OCI-LY1 (cell line): ENCODE measurements at regions not wholly inside any gene's neighbourhood (a gene's known extent, or its start where the extent isn't known, plus 50 kb on each side); places are given as distances from the start of the nearest gene placed in this dataset.

Experiments
- H2AFZ ChIP-seq: fragments of 200-600 bp; sonication (generic), shearing (Covaris generic); 2 replicates; pipeline ENCODE4 v1.6.0; 2014; ENCODE audit warnings: antibody characterized with exemption, mild to moderate bottlenecking, low read length
- H3F3A ChIP-seq: fragments of 200-600 bp; sonication (generic), shearing (Covaris generic); 2 replicates; pipeline ENCODE4 v1.6.0; 2014; ENCODE audit warnings: mild to moderate bottlenecking, antibody characterized with exemption, low read length, moderate library complexity; ENCODE audit not compliant: insufficient read depth
- H3K27ac ChIP-seq: fragments of 200-600 bp; sonication (generic); 2 replicates; pipeline ENCODE4 v1.5.1; 2014; ENCODE audit warnings: low read length, mixed run types, mild to moderate bottlenecking, low read depth; ENCODE audit not compliant: poor library complexity, severe bottlenecking
- H3K27me3 ChIP-seq: fragments of 200-600 bp; sonication (generic); 2 replicates; pipeline ENCODE4 v1.6.0; 2014; ENCODE audit warnings: antibody characterized with exemption, mild to moderate bottlenecking, low read length, moderate library complexity; ENCODE audit not compliant: insufficient read depth
- H3K36me3 ChIP-seq: fragments of 200-600 bp; sonication (generic); 2 replicates; pipeline ENCODE4 v1.6.1; 2014; ENCODE audit warnings: mild to moderate bottlenecking, antibody characterized with exemption, low read length, moderate library complexity, mixed read lengths; ENCODE audit not compliant: insufficient read depth
- H3K4me1 ChIP-seq: fragments of 200-600 bp; sonication (generic); 2 replicates; pipeline ENCODE4 v1.5.1; 2014; ENCODE audit warnings: mild to moderate bottlenecking, low read length, moderate library complexity; ENCODE audit not compliant: insufficient read depth, severe bottlenecking
- H3K4me2 ChIP-seq: fragments of 200-600 bp; sonication (generic), shearing (Covaris generic); 2 replicates; pipeline ENCODE4 v1.6.1; 2014; ENCODE audit warnings: low read length
- H3K4me3 ChIP-seq: fragments of 200-600 bp; sonication (generic); 2 replicates; pipeline ENCODE4 v1.5.1; 2014; ENCODE audit warnings: low read length, low read depth, mild to moderate bottlenecking, mixed read lengths; ENCODE audit not compliant: poor library complexity, severe bottlenecking
- H3K79me2 ChIP-seq: fragments of 200-600 bp; shearing (Covaris generic); 2 replicates; pipeline ENCODE4 v1.6.1; 2016; ENCODE audit warnings: mixed run types, low read length, mixed read lengths; ENCODE audit not compliant: insufficient read depth
- H3K9ac ChIP-seq: fragments of 200-600 bp; sonication (generic), shearing (Covaris generic); 2 replicates; pipeline ENCODE4 v1.6.1; 2014; ENCODE audit warnings: mild to moderate bottlenecking, low read length, mixed read lengths
- H3K9me2 ChIP-seq: fragments of 200-600 bp; sonication (generic), shearing (Covaris generic); 2 replicates; pipeline ENCODE4 v1.6.1; 2014; ENCODE audit warnings: low read depth, mild to moderate bottlenecking, low read length, mixed read lengths
- H3K9me3 ChIP-seq: fragments of 200-600 bp; shearing (Covaris generic); 2 replicates; pipeline ENCODE4 v1.6.1; 2014; ENCODE audit warnings: low read length, mixed read lengths
- H4K20me1 ChIP-seq: fragments of 200-600 bp; sonication (generic), shearing (Covaris generic); 2 replicates; pipeline ENCODE4 v1.6.0; 2016; ENCODE audit warnings: mild to moderate bottlenecking, low read length; ENCODE audit not compliant: insufficient read depth
- EZH2 ChIP-seq: fragments of 200-600 bp; sonication (generic), shearing (Covaris generic); IDR thresholded peaks from 2 replicates; pipeline ENCODE4 v1.8.0; 2017; ENCODE audit warnings: borderline replicate concordance, mixed run types, mild to moderate bottlenecking, antibody characterized with exemption, low read length, moderate library complexity, mixed read lengths
- TF ChIP-seq, protein P1 (sequence below): fragments of 200-600 bp; sonication (generic), shearing (Covaris generic); IDR thresholded peaks from 2 replicates; pipeline ENCODE4 v1.5.1; 2017; ENCODE audit warnings: mild to moderate bottlenecking, antibody characterized with exemption, low read length, moderate library complexity, mixed read lengths

DNA sequence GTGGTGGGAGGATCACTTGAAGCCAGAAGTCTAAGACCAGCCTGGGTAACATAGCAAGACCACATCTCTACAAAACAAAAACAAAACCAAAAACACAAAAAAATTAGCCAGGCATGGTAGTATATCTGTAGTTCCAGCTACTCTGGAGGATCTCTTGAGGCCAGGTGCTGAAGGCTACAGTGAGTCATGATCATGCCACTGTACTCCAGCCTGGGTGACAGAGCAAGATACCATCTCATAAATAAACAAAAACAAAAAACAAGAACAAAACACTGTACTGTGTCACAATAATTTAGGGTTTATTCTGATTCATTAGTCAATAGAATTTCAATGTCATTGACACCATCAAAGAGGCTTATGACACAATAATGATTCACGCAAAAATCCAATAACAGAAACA is 1121.7 kb upstream of the MAP3K7 start:
- no peaks in the 10 kb centered on the region for H4K20me1 ChIP-seq
- no peaks in the 10 kb centered on the region for H3K36me3 ChIP-seq
- H3F3A ChIP-seq, result no peaks in the 10 kb centered on the region
- no peaks in the 10 kb centered on the region for H3K79me2 ChIP-seq
- no peak overlapping the region for H3K27ac ChIP-seq
- no peaks in the 10 kb centered on the region for H3K9me2 ChIP-seq
- no peak overlapping the region for H3K4me2 ChIP-seq
- no peak overlapping the region for H3K4me3 ChIP-seq
- no peak overlapping the region for H3K9ac ChIP-seq
- no peaks in the 10 kb centered on the region for H3K9me3 ChIP-seq
- H3K4me1 ChIP-seq, result no peaks in the 10 kb centered on the region
- no peaks in the 10 kb centered on the region for H3K27me3 ChIP-seq
- no peak overlapping the region for H2AFZ ChIP-seq
- TF ChIP-seq, protein P1, sequence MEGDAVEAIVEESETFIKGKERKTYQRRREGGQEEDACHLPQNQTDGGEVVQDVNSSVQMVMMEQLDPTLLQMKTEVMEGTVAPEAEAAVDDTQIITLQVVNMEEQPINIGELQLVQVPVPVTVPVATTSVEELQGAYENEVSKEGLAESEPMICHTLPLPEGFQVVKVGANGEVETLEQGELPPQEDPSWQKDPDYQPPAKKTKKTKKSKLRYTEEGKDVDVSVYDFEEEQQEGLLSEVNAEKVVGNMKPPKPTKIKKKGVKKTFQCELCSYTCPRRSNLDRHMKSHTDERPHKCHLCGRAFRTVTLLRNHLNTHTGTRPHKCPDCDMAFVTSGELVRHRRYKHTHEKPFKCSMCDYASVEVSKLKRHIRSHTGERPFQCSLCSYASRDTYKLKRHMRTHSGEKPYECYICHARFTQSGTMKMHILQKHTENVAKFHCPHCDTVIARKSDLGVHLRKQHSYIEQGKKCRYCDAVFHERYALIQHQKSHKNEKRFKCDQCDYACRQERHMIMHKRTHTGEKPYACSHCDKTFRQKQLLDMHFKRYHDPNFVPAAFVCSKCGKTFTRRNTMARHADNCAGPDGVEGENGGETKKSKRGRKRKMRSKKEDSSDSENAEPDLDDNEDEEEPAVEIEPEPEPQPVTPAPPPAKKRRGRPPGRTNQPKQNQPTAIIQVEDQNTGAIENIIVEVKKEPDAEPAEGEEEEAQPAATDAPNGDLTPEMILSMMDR, result no peak
- TF ChIP-seq EZH2, result no peak

DNA sequence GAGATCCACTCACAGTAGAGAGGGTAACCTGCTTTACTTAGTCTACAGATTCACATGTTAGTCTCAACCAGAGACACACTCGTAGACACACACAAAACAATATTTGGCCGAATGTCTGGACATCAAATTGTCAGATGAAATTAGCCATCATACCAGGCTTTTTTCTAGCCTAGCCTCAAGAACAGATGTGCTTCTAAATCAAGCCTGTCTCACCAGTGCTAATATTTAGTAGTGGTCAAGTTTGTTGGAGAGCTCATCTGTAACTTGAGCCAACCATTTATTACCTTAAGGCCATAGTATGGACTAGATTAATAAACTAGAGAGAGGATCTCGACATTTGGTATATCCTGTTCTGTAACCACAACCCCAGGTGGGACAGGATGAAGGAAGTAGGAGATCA is 1118.8 kb upstream of the MAP3K7 start:
- no peaks in the 10 kb centered on the region for H4K20me1 ChIP-seq
- TF ChIP-seq, protein P1, result no peak
- TF ChIP-seq EZH2, result no peak
- H3K79me2 ChIP-seq, result no peaks in the 10 kb centered on the region
- H3K4me3 ChIP-seq, result no peak overlapping the region
- no peaks in the 10 kb centered on the region for H3K27me3 ChIP-seq
- H2AFZ ChIP-seq, result no peak overlapping the region
- no peaks in the 10 kb centered on the region for H3K4me1 ChIP-seq
- H3K36me3 ChIP-seq, result no peaks in the 10 kb centered on the region
- no peak overlapping the region for H3K9ac ChIP-seq
- H3F3A ChIP-seq, result no peaks in the 10 kb centered on the region
- no peaks in the 10 kb centered on the region for H3K9me2 ChIP-seq
- H3K27ac ChIP-seq, result no peak overlapping the region
- no peak overlapping the region for H3K4me2 ChIP-seq
- H3K9me3 ChIP-seq, result no peaks in the 10 kb centered on the region

DNA sequence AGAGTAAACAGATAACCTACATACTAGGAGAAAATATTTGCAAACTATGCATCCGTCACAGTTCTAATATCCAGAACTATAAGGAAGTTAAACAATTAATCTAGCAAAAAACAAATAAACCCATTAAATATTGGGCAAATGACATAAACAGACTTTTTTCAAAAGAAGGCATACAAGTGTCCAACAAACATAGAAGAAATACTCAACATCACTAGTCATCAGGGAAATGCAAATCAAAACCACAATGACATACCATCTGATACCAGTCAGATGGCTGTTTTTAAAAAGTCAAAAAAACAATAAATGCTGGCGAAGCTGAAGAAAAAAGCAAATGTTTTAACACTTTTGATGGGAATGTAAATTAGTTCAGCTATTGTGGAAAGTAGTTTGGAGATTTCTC is 1117.7 kb upstream of the MAP3K7 start:
- H3K4me3 ChIP-seq, result no peak overlapping the region
- H4K20me1 ChIP-seq, result no peaks in the 10 kb centered on the region
- no peaks in the 10 kb centered on the region for H3K36me3 ChIP-seq
- TF ChIP-seq, protein P1, result no peak
- TF ChIP-seq EZH2, result no peak
- no peaks in the 10 kb centered on the region for H3K79me2 ChIP-seq
- no peaks in the 10 kb centered on the region for H3K9me3 ChIP-seq
- H2AFZ ChIP-seq, result no peak overlapping the region
- H3F3A ChIP-seq, result no peaks in the 10 kb centered on the region
- H3K27me3 ChIP-seq, result no peaks in the 10 kb centered on the region
- H3K9ac ChIP-seq, result no peak overlapping the region
- no peak overlapping the region for H3K4me2 ChIP-seq
- no peak overlapping the region for H3K27ac ChIP-seq
- H3K9me2 ChIP-seq, result no peaks in the 10 kb centered on the region
- no peaks in the 10 kb centered on the region for H3K4me1 ChIP-seq
